Cardiac fibroblast (primary cell): ENCODE measurements at regions not wholly inside any gene's neighbourhood (a gene's known extent, or its start where the extent isn't known, plus 50 kb on each side); places are given as distances from the start of the nearest gene placed in this dataset.

Source experiments
- DNase-seq, 2 donors: peaks; one replicate each; pipeline versions ENCODE4 v3.0.0 to v3.0.0-alpha.2; 2010; ENCODE audit warnings: low read depth in 2 of 2
- H3K4me3 ChIP-seq, 2 donors: replicated peaks in 1 of 2; 1 replicate in 1 of 2; 2 replicates in 1 of 2; pipeline ENCODE4 v1.5.1; 2011; ENCODE audit warnings: low read depth in 2 of 2, low read length in 2 of 2, mild to moderate bottlenecking in 2 of 2, moderate library complexity in 1 of 2
- TF ChIP-seq, protein P1 (sequence below): IDR thresholded peaks from one replicate; pipeline ENCODE4 v1.5.1; 2011; ENCODE audit warnings: low read depth, mild to moderate bottlenecking, low read length, inconsistent platforms

DNA sequence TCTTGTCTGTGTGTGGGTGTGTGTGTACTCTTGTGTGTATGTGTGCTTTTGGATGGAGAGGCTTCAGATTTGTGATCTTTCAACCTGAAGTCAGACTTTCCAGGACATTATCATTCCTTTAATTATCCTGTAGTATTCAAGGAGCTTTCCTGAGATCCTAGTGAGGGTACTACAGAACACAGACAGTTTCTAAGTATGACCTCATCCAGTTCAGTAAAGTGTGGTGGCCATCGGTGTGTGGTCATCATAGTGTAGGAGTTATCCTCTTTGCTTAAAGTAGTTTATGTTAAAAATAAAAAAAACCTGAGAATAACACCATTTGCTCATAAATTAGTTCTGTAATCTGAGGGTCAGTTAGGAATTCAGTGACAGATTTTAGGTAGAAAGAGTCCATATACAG lies 478.0 kb upstream of the ACTBL2 start:
- TF ChIP-seq, protein P1, sequence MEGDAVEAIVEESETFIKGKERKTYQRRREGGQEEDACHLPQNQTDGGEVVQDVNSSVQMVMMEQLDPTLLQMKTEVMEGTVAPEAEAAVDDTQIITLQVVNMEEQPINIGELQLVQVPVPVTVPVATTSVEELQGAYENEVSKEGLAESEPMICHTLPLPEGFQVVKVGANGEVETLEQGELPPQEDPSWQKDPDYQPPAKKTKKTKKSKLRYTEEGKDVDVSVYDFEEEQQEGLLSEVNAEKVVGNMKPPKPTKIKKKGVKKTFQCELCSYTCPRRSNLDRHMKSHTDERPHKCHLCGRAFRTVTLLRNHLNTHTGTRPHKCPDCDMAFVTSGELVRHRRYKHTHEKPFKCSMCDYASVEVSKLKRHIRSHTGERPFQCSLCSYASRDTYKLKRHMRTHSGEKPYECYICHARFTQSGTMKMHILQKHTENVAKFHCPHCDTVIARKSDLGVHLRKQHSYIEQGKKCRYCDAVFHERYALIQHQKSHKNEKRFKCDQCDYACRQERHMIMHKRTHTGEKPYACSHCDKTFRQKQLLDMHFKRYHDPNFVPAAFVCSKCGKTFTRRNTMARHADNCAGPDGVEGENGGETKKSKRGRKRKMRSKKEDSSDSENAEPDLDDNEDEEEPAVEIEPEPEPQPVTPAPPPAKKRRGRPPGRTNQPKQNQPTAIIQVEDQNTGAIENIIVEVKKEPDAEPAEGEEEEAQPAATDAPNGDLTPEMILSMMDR: no peak
- no peak for DNase-seq
- no peak overlapping the region for H3K4me3 ChIP-seq

DNA sequence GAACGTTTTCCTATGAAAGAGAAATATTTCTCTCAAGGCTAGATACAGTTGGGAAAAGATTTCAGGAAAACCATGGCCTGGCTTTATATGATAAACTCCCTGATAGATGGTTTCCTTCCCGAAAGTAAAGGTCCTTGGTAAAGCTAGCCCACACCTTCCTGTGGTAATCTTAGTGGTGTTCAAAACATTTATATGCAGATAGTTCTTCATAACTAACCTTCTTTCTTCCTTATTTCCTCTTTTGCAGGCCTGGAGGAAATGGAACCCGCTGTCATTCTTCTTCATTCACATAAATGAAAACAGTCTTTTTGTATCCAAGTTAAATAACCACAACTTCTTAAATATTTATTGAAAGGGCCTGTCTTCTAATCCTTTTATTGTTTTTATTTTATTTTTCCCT lies 474.0 kb upstream of the ACTBL2 start:
- TF ChIP-seq, protein P1: no peak
- no peak for DNase-seq

DNA sequence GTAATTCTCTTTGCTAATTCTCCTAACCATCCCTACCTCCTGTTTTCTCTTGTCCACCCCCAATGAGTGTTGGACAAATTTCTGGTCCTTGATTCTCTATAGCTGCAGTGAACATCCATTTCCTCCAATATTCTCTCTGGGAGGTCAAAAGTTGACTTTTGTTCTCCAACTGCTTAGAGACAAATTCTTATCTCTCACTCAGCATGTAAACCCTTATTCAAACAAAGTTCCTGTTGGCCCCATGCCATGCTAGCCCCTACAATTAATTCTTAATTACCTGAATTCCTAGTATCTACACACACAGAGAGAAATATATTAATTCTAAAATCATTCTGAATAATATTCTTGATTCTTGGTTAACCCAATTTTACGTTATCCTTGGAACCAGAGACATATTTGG lies 472.9 kb upstream of the ACTBL2 start:
- DNase-seq: no peak
- no peak overlapping the region for H3K4me3 ChIP-seq
- TF ChIP-seq, protein P1: no peak

More for the DNA sequence above, 474.0 kb upstream of the ACTBL2 start:
- no peak overlapping the region for H3K4me3 ChIP-seq

DNA sequence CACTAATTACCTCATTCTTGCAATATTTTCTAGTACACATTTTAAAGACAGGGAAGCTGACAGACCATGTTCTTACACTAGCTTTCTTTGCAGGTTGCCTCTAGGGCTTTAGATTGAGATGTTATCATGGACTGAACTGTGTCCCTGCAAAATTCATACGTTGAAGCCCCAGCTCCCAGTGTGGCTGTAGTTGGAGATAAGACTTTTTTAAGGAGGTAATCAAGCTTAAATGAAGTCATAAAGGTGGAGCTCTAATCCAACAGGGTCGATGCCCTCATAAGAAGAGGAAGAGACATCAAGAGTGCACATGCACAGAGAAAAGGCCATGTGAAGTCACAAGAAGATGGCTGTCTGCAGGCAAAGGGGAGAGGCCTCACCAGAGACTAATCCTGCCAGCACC lies 471.2 kb upstream of the ACTBL2 start:
- no peak for DNase-seq
- TF ChIP-seq, protein P1: no peak
- no peak overlapping the region for H3K4me3 ChIP-seq

DNA sequence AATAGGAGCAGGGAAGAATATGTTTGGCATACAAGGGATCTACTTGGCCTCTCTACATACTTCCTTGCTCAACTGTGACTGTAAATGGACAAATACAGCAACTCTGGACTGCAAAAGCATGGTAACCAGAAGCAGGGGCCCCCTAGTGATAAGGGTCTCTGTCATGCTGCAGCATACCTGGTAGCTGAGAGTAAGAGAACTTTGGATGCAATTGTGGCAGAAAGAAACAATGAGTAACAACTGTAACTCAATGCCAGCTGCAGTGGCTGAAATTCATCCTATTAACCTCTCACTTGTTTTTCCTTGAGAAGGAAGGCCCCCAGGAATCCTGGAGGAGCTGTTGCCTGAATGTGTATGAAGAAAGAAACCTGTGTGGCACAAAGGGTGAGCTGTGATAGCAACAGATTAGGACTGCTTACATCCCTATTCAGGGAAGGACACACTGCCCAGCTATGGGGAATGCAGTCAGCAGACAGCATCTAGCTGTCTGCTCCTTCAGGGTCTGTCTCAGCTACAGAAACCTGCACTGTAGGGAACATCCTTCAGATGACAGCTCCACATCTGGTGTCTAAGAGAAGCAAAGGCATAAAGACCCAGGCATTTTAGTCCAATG lies 468.1 kb upstream of the ACTBL2 start:
- no peak for DNase-seq
- H3K4me3 ChIP-seq: no peak overlapping the region
- TF ChIP-seq, protein P1: no peak

DNA sequence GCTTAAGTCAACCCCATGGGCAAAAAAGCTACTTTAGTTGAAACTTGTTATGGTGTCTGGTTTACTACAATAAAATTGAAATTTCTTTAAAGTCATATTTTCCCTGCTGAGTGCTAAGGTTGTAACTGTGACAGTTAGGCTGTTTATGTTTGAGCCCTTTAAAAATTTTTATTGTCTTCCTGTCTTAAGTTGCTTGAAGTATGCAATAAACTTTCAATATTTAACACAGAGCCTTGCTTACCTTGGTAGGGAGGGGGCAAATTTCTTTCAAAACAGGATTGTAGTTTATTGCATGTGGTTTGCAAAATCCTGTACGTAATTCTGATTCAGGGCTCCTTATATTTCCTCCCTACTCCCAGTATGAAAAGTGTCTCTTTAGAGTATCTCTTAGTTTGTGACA lies 465.5 kb upstream of the ACTBL2 start:
- H3K4me3 ChIP-seq: no peak overlapping the region
- DNase-seq: no peak
- TF ChIP-seq, protein P1: no peak

DNA sequence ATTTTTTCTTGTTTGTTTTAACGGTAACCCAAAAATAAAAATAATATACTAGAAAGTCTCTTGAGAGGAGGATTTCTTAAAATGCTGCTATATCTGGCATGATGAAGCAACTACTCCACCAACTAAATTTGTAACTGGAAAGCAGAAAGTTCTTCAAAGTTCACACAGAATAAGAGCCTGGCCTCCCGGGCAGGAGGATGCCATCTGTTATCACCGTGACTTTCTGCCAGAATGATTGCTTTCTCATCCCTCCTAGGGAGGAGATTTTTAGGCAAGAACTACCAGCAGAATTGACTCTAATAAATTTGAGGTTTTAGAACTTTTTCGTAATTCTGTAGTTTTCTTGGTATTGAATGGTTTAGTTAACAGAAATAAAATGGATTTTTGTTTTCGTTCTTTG lies 464.6 kb upstream of the ACTBL2 start:
- TF ChIP-seq, protein P1: no peak

More for the DNA sequence above, 464.6 kb upstream of the ACTBL2 start:
- no peak overlapping the region for H3K4me3 ChIP-seq
- no peak for DNase-seq
